Fibroblast of skin of abdomen (primary cell): ENCODE measurements at regions not wholly inside any gene's neighbourhood (a gene's known extent, or its start where the extent isn't known, plus 50 kb on each side); places are given as distances from the start of the nearest gene placed in this dataset.

ENCODE experiments used
- DNase-seq: peaks from one replicate; pipeline ENCODE4 v3.0.0-alpha.2; 2013

GRCh38 chr7:76149847-76150691 lies 51.6 kb upstream of the SRRM3 start:
- DNase-seq: no peak
